MCF 10A (cell line): ENCODE measurements at regions not wholly inside any gene's neighbourhood (a gene's known extent, or its start where the extent isn't known, plus 50 kb on each side); places are given as distances from the start of the nearest gene placed in this dataset.

Experiments
- BruUV-seq: library from RNA; stranded (reverse); fragments of 400-500 nt; replicated peaks from 2 replicates; lab custom pipeline; 2021; lab: Mats Ljungman, UMichigan
- CTCF ChIA-PET: fragments of 300-600 bp; sonication (Branson Sonifier 250); formaldehyde crosslinking; extraction: SDS; loops from one replicate; lab custom pipeline; 2021; ENCODE audit warnings: antibody characterized with exemption, inconsistent platforms; lab: Yijun Ruan, JAX
- POLR2A ChIA-PET: fragments of 300-600, 350-650 bp; sonication (Branson Sonifier 250); formaldehyde crosslinking; extraction: SDS; loops from one replicate; lab custom pipeline; 2020; ENCODE audit warnings: antibody characterized with exemption, inconsistent platforms; lab: Yijun Ruan, JAX
- DNase-seq: peaks from one replicate; pipeline ENCODE4 v3.0.0-alpha.2; 2018; ENCODE audit not compliant: unreplicated experiment
- H3K27ac Mint-ChIP-seq: one replicate; pipeline ENCODE4 v1.8.0; 2022; ENCODE audit warnings: mild to moderate bottlenecking, low read depth, mixed read lengths; ENCODE audit not compliant: unreplicated experiment
- H3K27me3 Mint-ChIP-seq: one replicate; pipeline ENCODE4 v1.8.0; 2022; ENCODE audit warnings: mixed read lengths; ENCODE audit not compliant: insufficient read depth, unreplicated experiment
- H3K36me3 Mint-ChIP-seq: one replicate; pipeline ENCODE4 v1.8.0; 2022; ENCODE audit warnings: mild to moderate bottlenecking, moderate library complexity, mixed read lengths; ENCODE audit not compliant: insufficient read depth, unreplicated experiment
- H3K4me1 Mint-ChIP-seq: one replicate; pipeline ENCODE4 v1.8.0; 2022; ENCODE audit warnings: mixed read lengths; ENCODE audit not compliant: insufficient read depth, unreplicated experiment
- H3K4me3 Mint-ChIP-seq: one replicate; pipeline ENCODE4 v1.8.0; 2022; ENCODE audit warnings: mild to moderate bottlenecking, moderate library complexity, mixed read lengths; ENCODE audit not compliant: unreplicated experiment
- H3K9me3 Mint-ChIP-seq: one replicate; pipeline ENCODE4 v1.8.0; 2022; ENCODE audit warnings: mixed read lengths; ENCODE audit not compliant: unreplicated experiment
- CTCF ChIP-seq: fragments of 200-600 bp; IDR thresholded peaks from one replicate; pipeline ENCODE4 v1.8.0; 2022; ENCODE audit warnings: antibody characterized with exemption, mild to moderate bottlenecking; ENCODE audit not compliant: unreplicated experiment
- intact Hi-C: fragments of 100-400 bp; cut with micrococcal nuclease; formaldehyde crosslinking; loops from 2 replicates; pipeline ENCODE4 v1.14.1; 2022

DNA sequence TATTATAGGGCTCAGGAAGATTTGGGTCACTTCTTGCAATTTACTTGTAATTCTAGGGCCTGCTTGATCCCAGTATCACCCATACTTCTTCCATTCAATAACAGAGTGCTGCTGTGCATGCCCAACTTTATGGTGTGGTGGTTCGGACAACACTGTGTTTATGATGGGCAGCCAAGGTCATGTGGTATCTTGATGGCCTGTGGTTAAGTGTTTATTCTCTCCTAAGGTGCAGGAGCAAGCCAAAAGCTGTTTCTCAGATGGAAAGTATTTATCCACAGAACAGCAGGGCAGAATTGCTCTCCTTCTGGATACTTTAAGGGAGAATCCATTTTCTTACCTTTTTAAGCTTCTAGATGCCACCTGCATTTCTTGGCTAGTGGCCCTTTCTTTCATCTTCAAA lies 433.8 kb downstream of the SH2D4B start:
- peaks cover 50% of the 10 kb centered on the region for H3K27me3 Mint-ChIP-seq
- intact Hi-C loops = no loop called here
- ChIA-PET CTCF (no interaction called here), POLR2A (no interaction called here)
- H3K27ac Mint-ChIP-seq = no peak overlapping the region
- no TSS peak for BruUV-seq
- no peak overlapping the region for H3K4me3 Mint-ChIP-seq
- H3K4me1 Mint-ChIP-seq = no peaks in the 10 kb centered on the region
- TF ChIP-seq CTCF = no peak
- no peaks in the 10 kb centered on the region for H3K9me3 Mint-ChIP-seq
- no peak for DNase-seq
- H3K36me3 Mint-ChIP-seq = no peaks in the 10 kb centered on the region

DNA sequence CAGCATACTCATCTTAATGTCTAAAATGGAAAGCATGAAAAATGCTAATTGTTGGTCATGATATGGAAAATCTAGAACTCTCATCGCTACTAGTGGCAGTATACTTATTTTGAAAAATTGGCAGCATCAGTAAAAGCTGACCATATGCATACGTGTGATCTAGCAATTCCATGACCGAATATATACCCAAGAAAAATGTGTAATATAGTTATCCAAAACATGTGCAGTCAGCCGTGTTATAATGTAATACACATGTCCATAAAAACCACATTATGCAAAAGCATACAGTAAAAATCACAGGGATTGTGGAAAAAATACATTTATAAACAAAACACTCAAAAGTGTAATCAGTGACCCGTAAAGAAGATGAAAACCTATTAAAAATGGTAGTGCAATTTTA lies 439.0 kb downstream of the SH2D4B start:
- peaks cover 81% of the 10 kb centered on the region for H3K27me3 Mint-ChIP-seq
- ChIA-PET POLR2A (interaction anchor here (0.6 kb wide), 1 partner anchor 118 kb away, joined by 4 read pairs; no protein-coding TSS in a partner anchor), CTCF (no interaction called here)
- TF ChIP-seq CTCF = no peak
- BruUV-seq = no TSS peak
- H3K9me3 Mint-ChIP-seq = no peaks in the 10 kb centered on the region
- DNase-seq = no peak
- H3K36me3 Mint-ChIP-seq = no peaks in the 10 kb centered on the region
- no peak overlapping the region for H3K4me3 Mint-ChIP-seq
- no peak overlapping the region for H3K27ac Mint-ChIP-seq
- intact Hi-C loops = no loop called here
- H3K4me1 Mint-ChIP-seq = no peaks in the 10 kb centered on the region

DNA sequence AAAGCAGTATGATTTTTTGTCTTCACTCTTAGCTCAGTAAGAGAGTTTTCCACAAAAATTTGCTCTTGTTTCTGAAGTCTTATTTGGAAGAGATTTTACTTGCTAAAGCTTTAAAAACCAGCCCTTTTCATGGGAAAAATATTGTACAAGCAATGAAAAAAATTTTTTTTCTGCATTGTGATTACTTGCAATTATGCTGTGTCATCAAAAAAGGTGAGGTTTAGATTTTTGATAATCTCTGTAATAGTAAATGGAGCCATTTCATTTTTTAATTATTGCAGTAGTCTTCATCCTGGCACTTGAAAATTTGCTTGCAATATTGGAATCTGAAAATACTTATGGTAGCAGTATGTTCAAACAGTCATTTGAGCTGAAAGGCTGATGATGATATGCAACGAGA lies 447.4 kb downstream of the SH2D4B start:
- Mint-ChIP-seq H3K9me3 (no peaks in the 10 kb centered on the region), H3K36me3 (peaks cover 7% of the 10 kb centered on the region), H3K27ac (no peak overlapping the region), H3K4me3 (no peak overlapping the region), H3K27me3 (peaks cover 90% of the 10 kb centered on the region), H3K4me1 (no peaks in the 10 kb centered on the region)
- TF ChIP-seq CTCF = no peak
- intact Hi-C loops = no loop called here
- DNase-seq = no peak
- ChIA-PET CTCF (interaction anchor here (0.6 kb wide), 1 partner anchor 623 kb away, joined by 3 read pairs; no protein-coding TSS in a partner anchor), POLR2A (interaction anchor here (0.7 kb wide), 1 partner anchor 15 kb away, joined by 3 read pairs; no protein-coding TSS in a partner anchor)
- BruUV-seq = no TSS peak

DNA sequence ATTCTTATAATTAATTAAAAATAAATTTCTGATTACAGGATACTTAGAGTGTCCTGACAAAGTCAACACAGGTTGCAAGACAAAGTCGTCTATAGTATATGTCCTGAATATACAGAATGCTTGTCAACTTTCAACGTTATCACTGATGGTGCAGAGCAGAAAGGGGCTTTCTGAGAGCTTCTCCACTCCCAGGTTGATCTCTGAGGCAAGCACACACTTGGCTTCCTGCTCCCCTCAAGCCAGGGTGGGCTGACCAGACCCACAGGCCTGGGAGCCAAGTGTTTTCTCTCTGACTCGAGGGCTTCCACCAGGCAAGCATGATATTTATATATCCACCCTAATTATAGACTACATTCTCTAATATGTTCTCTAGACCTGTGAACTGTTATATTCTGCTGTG lies 448.9 kb downstream of the SH2D4B start:
- POLR2A ChIA-PET = no interaction called here
- intact Hi-C loops = no loop called here

More for the DNA sequence above, 448.9 kb downstream of the SH2D4B start:
- Mint-ChIP-seq H3K36me3 (peaks cover 7% of the 10 kb centered on the region), H3K9me3 (peaks cover 8% of the 10 kb centered on the region), H3K27me3 (peaks cover 90% of the 10 kb centered on the region), H3K27ac (no peak overlapping the region), H3K4me3 (no peak overlapping the region), H3K4me1 (no peaks in the 10 kb centered on the region)
- no peak for TF ChIP-seq CTCF
- DNase-seq = no peak
- CTCF ChIA-PET = no interaction called here
- no TSS peak for BruUV-seq
